Limb (tissue), 2 donors: ENCODE measurements at regions not wholly inside any gene's neighbourhood (a gene's known extent, or its start where the extent isn't known, plus 50 kb on each side); places are given as distances from the start of the nearest gene placed in this dataset.
"Not testable (repeated sequence)": the region's sequence is repeated elsewhere in the genome, so short reads cannot be mapped to it uniquely, and the experiment has no call there.

ENCODE experiments used
- DNase-seq, 2 donors: peaks; one replicate each; pipeline ENCODE4 v3.0.0-alpha.2; 2016; ENCODE audit errors: extremely low spot score in 2 of 2

DNA sequence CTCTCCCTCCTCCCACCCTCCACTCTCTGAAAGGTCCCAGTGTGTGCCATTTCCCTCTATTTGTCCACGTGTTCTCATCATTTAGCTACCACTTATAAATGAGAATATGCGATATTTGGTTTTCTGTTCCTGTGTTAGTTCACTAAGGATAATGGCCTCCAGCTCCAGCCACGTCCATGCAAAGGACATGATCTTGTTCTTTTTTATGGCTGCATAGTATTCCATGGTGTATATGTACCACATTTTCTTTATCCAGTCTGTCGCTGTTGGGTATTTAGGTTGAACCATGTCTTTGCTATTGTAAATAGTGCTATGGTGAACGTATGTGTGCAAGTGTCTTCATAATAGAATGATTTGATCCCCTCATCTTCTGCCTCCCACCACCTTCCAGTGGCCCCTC, 183.7 kb upstream of the AUTS2 start:
- no peak for DNase-seq

DNA sequence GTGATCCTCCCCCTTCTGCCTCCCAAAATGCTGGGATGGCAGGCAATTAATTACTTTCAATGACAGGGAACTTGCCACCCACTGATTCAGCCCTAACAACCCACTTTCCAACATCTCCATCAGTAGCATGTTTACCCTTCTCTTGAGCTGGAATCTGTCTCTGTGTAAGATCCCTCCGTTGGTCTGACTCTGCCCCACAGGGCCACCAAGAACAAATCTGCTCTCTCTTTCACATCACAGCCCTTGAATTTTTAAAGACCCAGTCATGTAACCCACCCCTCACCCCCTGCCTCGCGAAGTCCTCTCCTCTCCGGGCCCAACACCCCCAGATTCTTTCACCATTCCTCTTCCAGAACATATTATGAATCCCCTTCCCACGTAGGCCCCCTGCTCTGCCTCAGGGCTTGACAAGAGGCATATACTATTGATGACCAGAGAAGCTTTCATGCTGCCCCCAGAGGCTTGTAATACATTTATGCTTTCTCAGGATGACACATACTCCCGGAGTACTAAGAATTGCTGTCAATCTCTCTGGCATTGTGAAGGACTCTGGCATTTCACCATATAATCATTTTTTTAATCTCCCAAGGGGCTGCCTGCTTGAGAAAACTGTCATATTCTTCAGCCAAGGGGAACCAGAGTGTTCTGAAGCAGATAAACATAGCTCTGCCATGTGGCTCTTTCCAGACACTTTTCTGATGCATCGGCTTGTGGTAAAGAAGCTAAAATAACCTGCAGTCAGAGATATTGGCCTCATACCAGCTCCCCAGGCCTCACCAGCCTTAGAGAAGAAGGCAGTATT, 179.2 kb upstream of the AUTS2 start:
- no peak for DNase-seq

- DNase-seq, result no peak
Observed at GRCh38 chr7:69419934-69420333, 178.3 kb upstream of the AUTS2 start.

- DNase-seq, result peak in 1 of 2 donors; percentile 58
Observed at GRCh38 chr7:69422574-69422985, 175.7 kb upstream of the AUTS2 start.

DNA sequence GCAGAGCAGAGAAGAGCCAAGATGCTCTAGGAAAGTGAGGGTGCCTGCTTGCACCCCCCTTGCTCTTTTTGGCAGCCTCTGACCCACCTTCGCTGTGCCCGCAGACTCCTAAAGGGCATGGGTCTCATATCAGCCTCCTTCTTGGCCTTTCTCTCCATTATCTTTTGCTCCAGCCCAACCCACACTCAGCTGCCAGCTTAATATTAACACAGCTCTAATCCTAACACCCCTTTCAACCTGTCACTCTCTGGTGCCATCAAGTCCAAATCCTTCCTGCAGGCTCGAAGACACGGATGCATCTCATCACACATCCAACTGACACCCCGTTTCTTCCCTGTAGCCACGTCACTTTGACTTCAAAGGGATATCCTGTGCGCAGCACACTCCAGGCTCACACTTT, 171.6 kb upstream of the AUTS2 start:
- no peak for DNase-seq

- DNase-seq, result no peak
Observed at GRCh38 chr7:69428089-69428488, 170.2 kb upstream of the AUTS2 start.

GRCh38 chr7:69429911-69430383, 168.3 kb upstream of the AUTS2 start:
- peak; percentile 81 to 89 for DNase-seq

- DNase-seq, result peak; percentile 63 to 72
Observed at GRCh38 chr7:69430384-69431021, 167.8 kb upstream of the AUTS2 start.

DNA sequence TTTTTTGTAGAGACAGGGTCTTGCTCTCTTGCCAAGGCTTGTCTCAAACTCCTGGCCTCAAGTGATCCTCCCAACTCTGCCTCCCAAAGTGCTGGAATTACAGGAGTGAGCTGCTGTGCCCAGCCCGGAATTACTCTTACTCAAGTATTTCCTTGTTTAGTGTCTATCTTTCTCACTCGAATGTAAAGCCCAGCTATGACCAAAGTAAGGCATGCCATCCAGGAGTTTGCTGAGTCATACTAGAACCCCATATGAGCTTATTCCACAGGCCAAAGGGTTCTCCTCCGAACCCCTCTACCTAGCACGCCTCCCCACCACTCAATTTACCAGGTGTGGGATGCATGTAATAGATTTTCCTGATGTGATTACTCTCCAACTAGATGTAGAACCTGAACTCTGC, 166.6 kb upstream of the AUTS2 start:
- DNase-seq, result no peak

DNA sequence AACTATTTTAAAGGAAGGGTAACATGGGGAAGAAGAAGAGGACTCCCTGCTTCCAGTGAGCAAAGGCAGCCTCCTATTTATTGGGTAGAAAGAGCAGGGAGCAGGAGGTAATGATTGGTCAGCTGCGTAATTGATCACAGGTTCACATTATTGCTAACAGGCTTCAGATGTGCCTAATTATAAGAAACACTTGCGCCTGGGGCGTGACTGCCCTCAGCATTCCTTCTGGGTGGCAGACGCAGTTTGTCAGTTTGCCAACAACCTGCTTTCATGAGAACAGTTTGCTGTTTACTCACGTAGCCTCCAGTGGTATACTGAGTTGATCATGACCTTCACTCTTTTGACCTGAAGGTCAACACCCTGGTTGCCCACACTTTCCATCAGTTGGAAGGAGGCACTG, 166.0 kb upstream of the AUTS2 start:
- DNase-seq, result not testable (repeated sequence)

- DNase-seq, result no peak
Observed at GRCh38 chr7:69433081-69433480, 165.2 kb upstream of the AUTS2 start.

DNA sequence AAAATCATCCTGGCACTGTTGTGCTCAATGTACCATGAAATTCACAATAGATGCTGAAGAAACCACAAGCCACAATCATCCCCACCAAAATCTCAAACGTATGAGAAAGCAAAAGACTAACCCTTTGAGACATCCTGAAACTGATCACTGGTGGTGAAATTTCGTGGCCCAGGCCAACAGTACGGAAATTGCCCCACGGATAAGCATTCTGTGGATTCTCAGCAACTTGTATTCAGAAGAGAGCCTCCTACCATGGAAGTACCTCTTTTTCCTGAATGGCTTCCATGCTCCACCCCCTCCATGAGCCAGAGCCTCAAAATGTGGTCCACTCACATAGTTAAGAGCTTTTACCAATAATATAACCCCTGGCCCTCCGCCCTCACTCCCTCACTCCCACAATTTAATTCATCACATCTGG, 163.9 kb upstream of the AUTS2 start:
- no peak for DNase-seq

DNA sequence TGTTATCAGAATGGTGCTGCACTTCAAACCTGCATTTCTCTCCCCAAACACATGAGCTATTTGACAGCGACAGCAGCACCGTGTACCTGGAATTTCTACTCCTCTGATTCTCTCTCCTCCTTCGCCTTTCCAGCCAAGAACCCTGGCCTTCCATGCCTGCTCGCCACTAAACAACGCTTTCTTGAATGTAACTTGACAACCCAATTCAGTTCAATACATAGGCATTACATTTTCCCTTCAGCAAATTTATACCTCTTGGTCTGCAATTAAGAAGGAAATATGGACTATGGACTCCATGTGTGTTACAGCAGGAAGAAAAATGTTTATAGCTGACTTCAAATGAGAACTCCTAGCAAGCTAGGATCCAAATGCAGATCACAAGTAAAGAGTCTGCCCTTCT, 162.6 kb upstream of the AUTS2 start:
- DNase-seq, result no peak

GRCh38 chr7:69436946-69437345, 161.3 kb upstream of the AUTS2 start:
- DNase-seq, result no peak

DNA sequence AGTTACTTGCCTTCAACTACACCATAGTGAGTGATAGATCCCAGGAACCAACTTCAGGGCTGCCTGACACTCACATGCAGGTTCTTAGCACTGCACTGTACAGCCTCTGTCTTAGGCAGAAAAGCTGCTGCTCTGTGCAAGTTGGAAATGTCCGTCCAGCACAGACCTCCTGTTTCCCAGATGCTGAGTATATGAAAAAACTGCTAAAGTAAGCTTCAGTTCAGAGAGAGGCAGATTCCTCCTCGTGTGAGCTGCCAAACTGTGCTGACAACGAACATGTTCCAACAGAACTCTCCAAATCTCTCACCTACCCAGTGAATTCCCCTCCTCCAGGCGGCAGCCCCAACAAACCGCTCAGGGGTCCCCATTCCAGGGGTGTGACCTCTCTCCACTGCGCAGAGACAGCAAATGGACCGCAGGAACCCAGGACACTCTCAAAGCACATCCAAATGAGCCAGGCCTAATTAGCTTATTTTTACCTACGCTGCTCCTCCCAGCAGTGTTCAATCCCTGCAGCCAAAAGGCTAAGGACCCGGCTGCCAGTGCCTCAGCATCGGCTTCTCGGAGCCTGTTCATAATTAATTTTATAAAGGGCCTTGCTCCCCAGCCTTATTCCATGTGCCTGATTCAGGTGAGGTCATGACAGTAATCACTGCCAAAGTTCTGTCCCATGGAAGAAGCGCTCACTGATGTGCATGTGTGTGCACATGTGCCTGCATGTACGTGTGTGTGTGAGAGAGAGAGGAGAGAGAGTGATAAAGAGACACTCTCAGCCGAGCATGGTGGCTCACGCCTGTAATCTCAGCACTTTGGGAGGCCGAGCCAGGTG, 159.5 kb upstream of the AUTS2 start:
- peak; percentile 53 to 71 for DNase-seq

DNA sequence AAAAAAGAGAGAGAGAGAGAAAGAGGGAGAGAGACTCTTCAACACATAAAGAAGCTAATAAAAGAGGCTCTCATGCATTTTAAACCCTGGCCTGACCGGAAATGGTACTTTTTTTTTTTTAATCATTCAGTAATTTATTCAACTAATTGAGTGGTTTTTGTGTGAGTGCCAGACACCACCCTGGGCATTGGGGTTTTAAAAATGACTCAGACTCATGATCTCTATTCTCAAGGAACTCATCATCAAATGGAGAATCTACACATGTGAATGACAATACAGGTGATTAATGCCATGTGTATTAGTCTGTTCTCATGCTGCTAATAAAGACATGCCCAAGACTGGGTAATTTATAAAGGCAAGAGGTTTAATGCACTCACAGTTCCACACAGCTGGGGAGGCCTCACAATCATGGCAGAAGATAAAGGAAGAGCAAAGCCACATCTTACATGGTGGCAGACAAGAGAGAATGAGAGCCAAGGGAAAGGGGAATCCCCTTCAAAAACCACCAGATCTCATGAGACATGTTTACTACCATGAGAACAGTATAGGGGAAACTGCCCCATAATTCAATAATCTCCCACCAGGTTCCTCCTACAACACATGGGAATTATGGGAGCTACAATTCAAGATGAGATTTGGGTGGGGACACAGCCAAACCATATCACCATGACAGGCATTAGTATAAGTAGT, 158.5 kb upstream of the AUTS2 start:
- DNase-seq, result no peak

DNA sequence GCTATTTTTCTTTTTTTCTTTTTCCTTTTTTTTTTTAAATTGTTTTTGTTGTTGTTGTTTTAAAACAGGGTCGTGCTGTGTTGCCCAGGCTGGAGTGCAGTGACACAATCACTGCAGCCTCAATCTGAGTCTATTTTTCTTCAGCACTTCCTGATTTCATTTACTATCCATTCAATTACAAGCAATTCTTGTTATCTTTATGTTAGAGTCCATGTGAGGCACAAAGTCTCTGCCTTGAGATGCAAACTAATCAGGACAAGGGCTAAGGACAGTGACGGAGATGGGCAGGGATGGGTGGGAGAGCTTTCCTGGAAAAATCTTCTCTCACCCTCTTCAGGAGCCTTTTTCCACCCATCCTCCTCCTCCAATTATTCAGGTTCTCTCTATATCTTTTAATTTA, 157.3 kb upstream of the AUTS2 start:
- no peak for DNase-seq

- DNase-seq, result no peak
Observed at GRCh38 chr7:69443136-69443535, 155.1 kb upstream of the AUTS2 start.

- DNase-seq, result no peak
Observed at GRCh38 chr7:69445541-69445940, 152.7 kb upstream of the AUTS2 start.

- not testable (repeated sequence) for DNase-seq
Observed at GRCh38 chr7:69446213-69446612, 152.1 kb upstream of the AUTS2 start.

DNA sequence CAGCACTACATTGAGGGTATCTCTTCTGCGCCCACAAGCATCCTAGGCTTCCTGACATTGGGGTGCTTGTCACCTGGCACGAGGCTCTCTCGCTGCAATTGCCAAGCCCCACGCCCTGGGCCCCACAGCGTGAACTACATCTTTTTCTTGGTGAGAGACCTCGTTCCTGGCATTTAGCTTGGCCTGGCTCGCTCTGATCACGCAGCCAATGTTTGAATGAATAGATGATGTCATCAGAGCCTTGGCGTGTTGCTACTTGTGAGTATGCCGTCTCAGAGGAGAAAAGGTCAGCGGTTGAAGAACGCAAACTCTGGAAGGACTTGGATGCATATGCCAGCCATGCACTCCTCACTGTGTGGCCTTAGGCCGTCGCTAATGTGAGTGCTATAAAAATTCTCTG, 150.2 kb upstream of the AUTS2 start:
- peak in 1 of 2 donors; percentile 34 for DNase-seq
